ENCODE measurements at regions not wholly inside any gene's neighbourhood (a gene's known extent, or its start where the extent isn't known, plus 50 kb on each side); places are given as distances from the start of the nearest gene placed in this dataset.

- TF ChIP-seq CTCF (IDR thresholded peaks at IDR 0.05; ENCODE audit: borderline replicate concordance, extremely low read depth, low read length, poor library complexity, severe bottlenecking) = no peak
- no peak for TF ChIP-seq EZH2 (IDR thresholded peaks at IDR 0.05; ENCODE audit: borderline replicate concordance, low read depth, low read length, severe bottlenecking)
- ATAC-seq (ENCODE audit: insufficient read depth, low read depth) (no peak), DNase-seq (no peak)
- Histone ChIP-seq H3K27me3 (ENCODE audit: insufficient read depth, low read length, poor library complexity) (no peaks in the 10 kb centered on the region), H3K36me3 (ENCODE audit: insufficient read depth, low read length) (no peaks in the 10 kb centered on the region), H3K4me2 (ENCODE audit: insufficient read depth, low read length) (no peak overlapping the region), H3K79me2 (ENCODE audit: insufficient read depth, low read length) (no peaks in the 10 kb centered on the region), H3K27ac (ENCODE audit: low read length) (no peak overlapping the region), H3K9ac (ENCODE audit: low read depth, low read length) (no peak overlapping the region), H4K20me1 (ENCODE audit: insufficient read depth, low read length) (no peaks in the 10 kb centered on the region), H3K4me1 (ENCODE audit: insufficient read depth, low read length) (no peaks in the 10 kb centered on the region), H3K9me3 (ENCODE audit: insufficient read depth, low read length, severe bottlenecking) (no peaks in the 10 kb centered on the region), H3K4me3 (ENCODE audit: low read depth in 1 of 2, low read length in 2 of 2) (no peak overlapping the region), H2AFZ (ENCODE audit: low read depth, low read length) (no peak overlapping the region)
Observed at GRCh38 chr3:187558990-187559389, 111.2 kb downstream of the SST start.

GRCh38 chr3:187551416-187551815, 118.8 kb downstream of the SST start:
- no peak overlapping the region for H3K9ac ChIP-seq (ENCODE audit: low read depth, low read length)
- no peaks in the 10 kb centered on the region for H4K20me1 ChIP-seq (ENCODE audit: insufficient read depth, low read length)
- H3K4me2 ChIP-seq (ENCODE audit: insufficient read depth, low read length) = no peak overlapping the region
- DNase-seq (no peak), ATAC-seq (ENCODE audit: insufficient read depth, low read depth) (no peak)
- H3K27me3 ChIP-seq (ENCODE audit: insufficient read depth, low read length, poor library complexity) = peaks cover 6% of the 10 kb centered on the region
- H3K9me3 ChIP-seq (ENCODE audit: insufficient read depth, low read length, severe bottlenecking) = no peaks in the 10 kb centered on the region
- no peaks in the 10 kb centered on the region for H3K4me1 ChIP-seq (ENCODE audit: insufficient read depth, low read length)
- H3K36me3 ChIP-seq (ENCODE audit: insufficient read depth, low read length) = no peaks in the 10 kb centered on the region
- no peak for TF ChIP-seq EZH2 (IDR thresholded peaks at IDR 0.05; ENCODE audit: borderline replicate concordance, low read depth, low read length, severe bottlenecking)
- TF ChIP-seq CTCF (IDR thresholded peaks at IDR 0.05; ENCODE audit: borderline replicate concordance, extremely low read depth, low read length, poor library complexity, severe bottlenecking) = no peak
- H3K79me2 ChIP-seq (ENCODE audit: insufficient read depth, low read length) = no peaks in the 10 kb centered on the region
- H3K27ac ChIP-seq (ENCODE audit: low read length) = no peak overlapping the region
- no peak overlapping the region for H3K4me3 ChIP-seq (ENCODE audit: low read depth in 1 of 2, low read length in 2 of 2)
- no peak overlapping the region for H2AFZ ChIP-seq (ENCODE audit: low read depth, low read length)

GRCh38 chr3:187550446-187550845, 119.7 kb downstream of the SST start:
- Histone ChIP-seq H3K4me1 (ENCODE audit: insufficient read depth, low read length) (no peaks in the 10 kb centered on the region), H3K36me3 (ENCODE audit: insufficient read depth, low read length) (no peaks in the 10 kb centered on the region), H3K9ac (ENCODE audit: low read depth, low read length) (no peak overlapping the region), H3K9me3 (ENCODE audit: insufficient read depth, low read length, severe bottlenecking) (no peaks in the 10 kb centered on the region), H2AFZ (ENCODE audit: low read depth, low read length) (no peak overlapping the region), H4K20me1 (ENCODE audit: insufficient read depth, low read length) (no peaks in the 10 kb centered on the region), H3K27ac (ENCODE audit: low read length) (no peak overlapping the region), H3K79me2 (ENCODE audit: insufficient read depth, low read length) (no peaks in the 10 kb centered on the region), H3K27me3 (ENCODE audit: insufficient read depth, low read length, poor library complexity) (peaks cover 6% of the 10 kb centered on the region), H3K4me2 (ENCODE audit: insufficient read depth, low read length) (no peak overlapping the region), H3K4me3 (ENCODE audit: low read depth in 1 of 2, low read length in 2 of 2) (no peak overlapping the region)
- ATAC-seq (ENCODE audit: insufficient read depth, low read depth) = no peak
- DNase-seq = no peak
- TF ChIP-seq CTCF (IDR thresholded peaks at IDR 0.05; ENCODE audit: borderline replicate concordance, extremely low read depth, low read length, poor library complexity, severe bottlenecking) = no peak
- TF ChIP-seq EZH2 (IDR thresholded peaks at IDR 0.05; ENCODE audit: borderline replicate concordance, low read depth, low read length, severe bottlenecking) = no peak

- Histone ChIP-seq H3K9me3 (ENCODE audit: insufficient read depth, low read length, severe bottlenecking) (no peaks in the 10 kb centered on the region), H2AFZ (ENCODE audit: low read depth, low read length) (no peak overlapping the region), H3K9ac (ENCODE audit: low read depth, low read length) (no peak overlapping the region), H3K79me2 (ENCODE audit: insufficient read depth, low read length) (no peaks in the 10 kb centered on the region), H3K4me1 (ENCODE audit: insufficient read depth, low read length) (no peaks in the 10 kb centered on the region), H3K4me3 (ENCODE audit: low read depth in 1 of 2, low read length in 2 of 2) (no peak overlapping the region), H3K27ac (ENCODE audit: low read length) (no peak overlapping the region), H3K36me3 (ENCODE audit: insufficient read depth, low read length) (no peaks in the 10 kb centered on the region), H3K4me2 (ENCODE audit: insufficient read depth, low read length) (no peak overlapping the region), H4K20me1 (ENCODE audit: insufficient read depth, low read length) (no peaks in the 10 kb centered on the region), H3K27me3 (ENCODE audit: insufficient read depth, low read length, poor library complexity) (no peaks in the 10 kb centered on the region)
- DNase-seq (no peak), ATAC-seq (ENCODE audit: insufficient read depth, low read depth) (no peak)
- TF ChIP-seq CTCF (IDR thresholded peaks at IDR 0.05; ENCODE audit: borderline replicate concordance, extremely low read depth, low read length, poor library complexity, severe bottlenecking) = no peak
- TF ChIP-seq EZH2 (IDR thresholded peaks at IDR 0.05; ENCODE audit: borderline replicate concordance, low read depth, low read length, severe bottlenecking) = no peak
Observed at GRCh38 chr3:187545366-187545765, 124.8 kb downstream of the SST start.

Data from DND-41 (cell line).